ENCODE measurements at regions not wholly inside any gene's neighbourhood (a gene's known extent, or its start where the extent isn't known, plus 50 kb on each side); places are given as distances from the start of the nearest gene placed in this dataset.

DNA sequence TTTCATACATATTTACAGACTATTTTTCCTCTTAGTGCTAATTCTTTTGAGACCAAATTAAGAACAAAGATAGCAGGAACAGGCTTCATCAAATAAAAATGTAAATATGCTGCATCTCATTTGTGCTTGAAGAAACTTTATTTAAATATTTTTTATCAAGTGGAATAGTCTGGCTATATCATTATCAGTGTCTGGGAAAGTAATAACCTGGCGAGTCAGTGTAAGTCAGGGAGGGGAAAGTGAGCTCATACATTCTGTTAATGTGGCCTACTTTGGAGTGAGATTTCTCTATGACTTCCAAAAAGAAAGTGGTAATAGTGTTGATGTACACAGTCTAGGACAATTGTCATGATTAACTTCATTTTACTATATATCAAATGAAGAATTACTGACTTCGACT is 1045.1 kb downstream of the ADGRL2 start:
- TF ChIP-seq, protein P1, sequence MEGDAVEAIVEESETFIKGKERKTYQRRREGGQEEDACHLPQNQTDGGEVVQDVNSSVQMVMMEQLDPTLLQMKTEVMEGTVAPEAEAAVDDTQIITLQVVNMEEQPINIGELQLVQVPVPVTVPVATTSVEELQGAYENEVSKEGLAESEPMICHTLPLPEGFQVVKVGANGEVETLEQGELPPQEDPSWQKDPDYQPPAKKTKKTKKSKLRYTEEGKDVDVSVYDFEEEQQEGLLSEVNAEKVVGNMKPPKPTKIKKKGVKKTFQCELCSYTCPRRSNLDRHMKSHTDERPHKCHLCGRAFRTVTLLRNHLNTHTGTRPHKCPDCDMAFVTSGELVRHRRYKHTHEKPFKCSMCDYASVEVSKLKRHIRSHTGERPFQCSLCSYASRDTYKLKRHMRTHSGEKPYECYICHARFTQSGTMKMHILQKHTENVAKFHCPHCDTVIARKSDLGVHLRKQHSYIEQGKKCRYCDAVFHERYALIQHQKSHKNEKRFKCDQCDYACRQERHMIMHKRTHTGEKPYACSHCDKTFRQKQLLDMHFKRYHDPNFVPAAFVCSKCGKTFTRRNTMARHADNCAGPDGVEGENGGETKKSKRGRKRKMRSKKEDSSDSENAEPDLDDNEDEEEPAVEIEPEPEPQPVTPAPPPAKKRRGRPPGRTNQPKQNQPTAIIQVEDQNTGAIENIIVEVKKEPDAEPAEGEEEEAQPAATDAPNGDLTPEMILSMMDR (IDR thresholded peaks at IDR 0.05), result no peak
- no peak for TF ChIP-seq POLR2A (IDR thresholded peaks at IDR 0.05)
